ENCODE measurements at regions not wholly inside any gene's neighbourhood (a gene's known extent, or its start where the extent isn't known, plus 50 kb on each side); places are given as distances from the start of the nearest gene placed in this dataset.

- TF ChIP-seq ZFP3 (CRISPR knock-in tag; IDR thresholded peaks at IDR 0.05) (no peak), TOX (CRISPR knock-in tag; IDR thresholded peaks at IDR 0.05; ENCODE audit: borderline replicate concordance) (no peak), CREB5 (CRISPR knock-in tag; IDR thresholded peaks at IDR 0.05; ENCODE audit: low read depth) (no peak), ZNF565 (CRISPR knock-in tag; conservative IDR thresholded peaks at IDR 0.05; ENCODE audit: low read depth) (no peak), TSHZ2 (CRISPR knock-in tag; IDR thresholded peaks at IDR 0.05) (no peak), SNAI2 (CRISPR knock-in tag; IDR thresholded peaks at IDR 0.05) (no peak)
These were observed 70.5 kb upstream of the GPR26 start for GRCh38 chr10:123595661-123596060.

Data from SK-N-SH treated with all-trans-retinoic acid at 6 μM for 48 hours (cell line).